ENCODE measurements at regions not wholly inside any gene's neighbourhood (a gene's known extent, or its start where the extent isn't known, plus 50 kb on each side); places are given as distances from the start of the nearest gene placed in this dataset.

- DNase-seq (ENCODE audit: low read depth, low spot score), result no peak
- H3K9me3 ChIP-seq (ENCODE audit: control insufficient read depth in 1 of 2, insufficient read depth in 1 of 2, low read depth in 1 of 2, low read length in 2 of 2), result no peaks in the 10 kb centered on the region
- no peak for TF ChIP-seq SIN3A (IDR thresholded peaks at IDR 0.05; ENCODE audit: low read depth)
- no peak for TF ChIP-seq YY1 (IDR thresholded peaks at IDR 0.05; ENCODE audit: extremely low read depth, insufficient replicate concordance, low read depth, low read length)
- TF ChIP-seq SP1 (IDR thresholded peaks at IDR 0.05; ENCODE audit: low read depth), result no peak
- no peak for TF ChIP-seq ATF3 (IDR thresholded peaks at IDR 0.05)
- TF ChIP-seq REST (IDR thresholded peaks at IDR 0.05; ENCODE audit: low read depth), result no peak
- TF ChIP-seq RAD21 (IDR thresholded peaks at IDR 0.05; ENCODE audit: low read depth), result no peak
- no peak for TF ChIP-seq SRF (IDR thresholded peaks at IDR 0.05; ENCODE audit: low read depth)
- TF ChIP-seq JUND (IDR thresholded peaks at IDR 0.05), result no peak
- TF ChIP-seq EZH2 (IDR thresholded peaks at IDR 0.05), result no peak
- TF ChIP-seq CEBPB (IDR thresholded peaks at IDR 0.05; ENCODE audit: low read depth), result no peak
- TF ChIP-seq ZNF274 (IDR thresholded peaks at IDR 0.05; ENCODE audit: low read depth, low read length), result no peak
- TF ChIP-seq POLR2A (IDR thresholded peaks at IDR 0.05; ENCODE audit: borderline replicate concordance, extremely low read depth, insufficient read depth, insufficient read length), result no peak
- no peak for TF ChIP-seq CTCF (IDR thresholded peaks at IDR 0.05 in 2 of 3, conservative IDR thresholded peaks at IDR 0.05 in 1 of 3; ENCODE audit: borderline replicate concordance in 1 of 3, insufficient read depth in 1 of 3, low read depth in 2 of 3, low read length in 2 of 3)
- no peak overlapping the region for H3K4me3 ChIP-seq (replicated peaks in 1 of 2; ENCODE audit: low read depth in 1 of 2, low read length in 2 of 2)
- H3K4me1 ChIP-seq (ENCODE audit: control insufficient read depth in 1 of 2, insufficient read depth in 2 of 2, low read length in 2 of 2), result no peaks in the 10 kb centered on the region
- ChIA-PET CTCF (no interaction called here), RAD21 (ENCODE audit: low non-redundant PET in 1 of 2, low total read pairs in 2 of 2, uncharacterized antibody in 2 of 2, unreplicated experiment in 2 of 2) (no interaction called here), POLR2A (no interaction called here)
- H2AFZ ChIP-seq (ENCODE audit: low read depth, low read length, poor library complexity, severe bottlenecking), result no peak overlapping the region
- ATAC-seq, result no peak
- no peak overlapping the region for H3K27ac ChIP-seq (ENCODE audit: low read depth, low read length)
- no peak overlapping the region for H3K9ac ChIP-seq (ENCODE audit: low read length)
- H3K27me3 ChIP-seq (ENCODE audit: insufficient read depth, low read length), result no peaks in the 10 kb centered on the region
- intact Hi-C loops (cut with micrococcal nuclease), result no loop called here
- no peak overlapping the region for H3K4me2 ChIP-seq (ENCODE audit: low read length)
- BruUV-seq (replicated peaks), result no TSS peak
- no peaks in the 10 kb centered on the region for H3K79me2 ChIP-seq (ENCODE audit: insufficient read depth, low read length)
- H3K36me3 ChIP-seq (ENCODE audit: control insufficient read depth in 1 of 2, insufficient read depth in 2 of 2, low read length in 2 of 2), result no peaks in the 10 kb centered on the region
- H3K9me2 ChIP-seq (ENCODE audit: insufficient read depth), result no peaks in the 10 kb centered on the region
- no peaks in the 10 kb centered on the region for H4K20me1 ChIP-seq (ENCODE audit: insufficient read depth)
Observed at GRCh38 chr13:65095161-65096082, 2134.7 kb downstream of the PCDH9 start.

Data from HCT116 (cell line).